Chondrocyte (in vitro differentiated cells): ENCODE measurements at regions not wholly inside any gene's neighbourhood (a gene's known extent, or its start where the extent isn't known, plus 50 kb on each side); places are given as distances from the start of the nearest gene placed in this dataset.

ENCODE experiments used
- DNase-seq: peaks from one replicate; pipeline ENCODE4 v3.0.0; 2021; ENCODE audit warnings: mixed read lengths, low spot score
- H3K27ac Mint-ChIP-seq: one replicate; pipeline ENCODE4 v1.8.0; 2021; ENCODE audit warnings: mild to moderate bottlenecking, moderate library complexity, mixed read lengths; ENCODE audit not compliant: unreplicated experiment
- H3K27me3 Mint-ChIP-seq: 2 replicates; pipeline ENCODE4 v1.8.0; 2021; ENCODE audit warnings: low read depth, mixed read lengths
- H3K36me3 Mint-ChIP-seq: 2 replicates; pipeline ENCODE4 v1.8.0; 2021; ENCODE audit warnings: low read depth, mixed read lengths
- H3K4me1 Mint-ChIP-seq: 2 replicates; pipeline ENCODE4 v1.8.0; 2021; ENCODE audit warnings: low read depth, mild to moderate bottlenecking, mixed read lengths
- H3K4me3 Mint-ChIP-seq: one replicate; pipeline ENCODE4 v1.8.0; 2021; ENCODE audit warnings: mild to moderate bottlenecking, moderate library complexity, mixed read lengths; ENCODE audit not compliant: unreplicated experiment
- H3K9me3 Mint-ChIP-seq: 2 replicates; pipeline ENCODE4 v1.8.0; 2021; ENCODE audit warnings: low read depth, mixed read lengths
- TF ChIP-seq, protein P1 (sequence below): fragments of 200-600 bp; sonication (generic); IDR thresholded peaks from 2 replicates; pipeline ENCODE4 v1.5.0; 2021; ENCODE audit warnings: antibody characterized with exemption, mild to moderate bottlenecking, moderate library complexity

DNA sequence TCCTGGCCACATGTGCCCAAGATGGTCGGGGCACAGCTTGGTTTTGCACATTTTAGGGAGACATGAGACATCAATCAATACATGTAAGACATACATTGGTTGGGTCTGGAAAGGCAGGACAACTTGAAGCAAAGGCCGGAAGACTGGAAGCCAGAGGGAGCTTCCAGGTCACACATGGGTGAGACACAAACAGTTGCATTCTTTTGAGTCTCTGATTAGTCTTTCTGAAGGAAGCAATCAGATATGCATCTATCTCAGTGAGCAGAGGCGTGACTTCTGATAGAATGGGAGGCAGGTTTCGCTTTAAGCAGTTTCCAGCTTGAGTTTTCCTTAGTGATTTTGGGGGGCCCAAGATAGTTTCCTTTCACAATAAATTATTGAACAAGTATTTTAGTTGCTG is 172.5 kb downstream of the RASEF start:
- Mint-ChIP-seq H3K9me3 (no peaks in the 10 kb centered on the region), H3K36me3 (no peaks in the 10 kb centered on the region), H3K27ac (no peak overlapping the region), H3K27me3 (no peaks in the 10 kb centered on the region), H3K4me1 (no peaks in the 10 kb centered on the region), H3K4me3 (no peak overlapping the region)
- no peak for DNase-seq
- TF ChIP-seq, protein P1, sequence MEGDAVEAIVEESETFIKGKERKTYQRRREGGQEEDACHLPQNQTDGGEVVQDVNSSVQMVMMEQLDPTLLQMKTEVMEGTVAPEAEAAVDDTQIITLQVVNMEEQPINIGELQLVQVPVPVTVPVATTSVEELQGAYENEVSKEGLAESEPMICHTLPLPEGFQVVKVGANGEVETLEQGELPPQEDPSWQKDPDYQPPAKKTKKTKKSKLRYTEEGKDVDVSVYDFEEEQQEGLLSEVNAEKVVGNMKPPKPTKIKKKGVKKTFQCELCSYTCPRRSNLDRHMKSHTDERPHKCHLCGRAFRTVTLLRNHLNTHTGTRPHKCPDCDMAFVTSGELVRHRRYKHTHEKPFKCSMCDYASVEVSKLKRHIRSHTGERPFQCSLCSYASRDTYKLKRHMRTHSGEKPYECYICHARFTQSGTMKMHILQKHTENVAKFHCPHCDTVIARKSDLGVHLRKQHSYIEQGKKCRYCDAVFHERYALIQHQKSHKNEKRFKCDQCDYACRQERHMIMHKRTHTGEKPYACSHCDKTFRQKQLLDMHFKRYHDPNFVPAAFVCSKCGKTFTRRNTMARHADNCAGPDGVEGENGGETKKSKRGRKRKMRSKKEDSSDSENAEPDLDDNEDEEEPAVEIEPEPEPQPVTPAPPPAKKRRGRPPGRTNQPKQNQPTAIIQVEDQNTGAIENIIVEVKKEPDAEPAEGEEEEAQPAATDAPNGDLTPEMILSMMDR = no peak

DNA sequence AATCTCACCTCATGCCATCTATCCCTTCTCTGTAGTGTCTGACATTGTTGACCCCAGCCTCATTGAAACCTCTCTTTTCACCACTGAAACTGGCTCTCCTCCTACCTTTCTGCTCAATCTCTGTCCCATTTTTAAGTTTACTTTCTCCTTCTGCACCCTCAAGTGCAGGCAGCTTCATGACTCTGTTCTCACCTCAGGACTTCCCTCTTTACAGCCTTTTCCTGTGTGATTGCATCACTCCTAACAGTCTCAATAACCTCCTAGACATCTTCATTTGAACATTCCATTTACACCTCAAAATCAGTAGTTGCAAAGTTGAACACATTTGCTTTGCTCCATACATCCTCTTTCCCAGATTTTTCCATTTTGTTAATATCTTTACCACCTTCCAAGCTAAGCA is 172.1 kb downstream of the RASEF start:
- Mint-ChIP-seq H3K4me1 (no peaks in the 10 kb centered on the region), H3K9me3 (no peaks in the 10 kb centered on the region), H3K27me3 (no peaks in the 10 kb centered on the region), H3K36me3 (no peaks in the 10 kb centered on the region), H3K4me3 (no peak overlapping the region), H3K27ac (no peak overlapping the region)
- TF ChIP-seq, protein P1 = no peak
- no peak for DNase-seq

DNA sequence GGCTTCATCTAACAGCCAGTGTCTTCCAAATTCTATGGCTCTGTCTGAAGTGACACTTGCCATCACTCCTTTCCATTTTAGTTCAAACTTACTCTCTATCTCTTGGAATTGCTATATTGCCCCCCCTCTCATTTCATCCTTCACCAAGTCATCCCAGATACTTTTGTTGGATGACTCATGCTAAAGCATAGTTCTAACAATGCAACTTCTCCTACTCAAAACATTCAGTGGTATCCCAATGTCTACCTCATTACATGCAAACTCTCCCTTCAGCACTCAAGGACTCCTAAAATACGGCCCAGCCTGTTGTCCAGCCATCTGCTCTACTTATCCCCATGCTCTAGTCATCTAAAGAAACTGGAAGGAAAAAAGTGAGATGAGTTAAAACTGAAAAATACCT is 171.6 kb downstream of the RASEF start:
- TF ChIP-seq, protein P1 = no peak
- peaks cover 2% of the 10 kb centered on the region for H3K9me3 Mint-ChIP-seq
- no peaks in the 10 kb centered on the region for H3K36me3 Mint-ChIP-seq
- no peaks in the 10 kb centered on the region for H3K4me1 Mint-ChIP-seq
- H3K4me3 Mint-ChIP-seq = no peak overlapping the region
- DNase-seq = no peak
- H3K27me3 Mint-ChIP-seq = no peaks in the 10 kb centered on the region
- H3K27ac Mint-ChIP-seq = no peak overlapping the region

DNA sequence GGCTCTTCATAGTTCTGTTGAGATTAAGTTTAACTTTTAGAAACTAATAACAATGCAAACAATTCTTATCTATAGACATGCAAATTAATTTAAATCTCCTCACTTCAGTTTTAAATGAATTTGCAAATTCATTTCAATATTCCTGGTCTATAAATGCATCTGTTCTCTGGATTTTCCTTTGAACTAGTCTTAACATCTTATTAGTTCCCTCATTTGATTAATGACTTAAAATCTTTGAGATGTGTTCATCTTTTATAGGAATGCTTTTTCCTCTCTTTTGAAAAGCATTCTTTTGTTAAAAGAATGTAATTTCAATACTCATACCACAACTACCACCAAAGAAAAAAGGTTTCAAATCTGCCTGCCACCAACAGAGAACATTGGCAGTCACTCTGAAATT is 169.4 kb downstream of the RASEF start:
- Mint-ChIP-seq H3K27ac (no peak overlapping the region), H3K27me3 (no peaks in the 10 kb centered on the region), H3K9me3 (peaks cover 8% of the 10 kb centered on the region), H3K36me3 (no peaks in the 10 kb centered on the region), H3K4me1 (no peaks in the 10 kb centered on the region), H3K4me3 (no peak overlapping the region)
- DNase-seq = no peak
- TF ChIP-seq, protein P1 = no peak

DNA sequence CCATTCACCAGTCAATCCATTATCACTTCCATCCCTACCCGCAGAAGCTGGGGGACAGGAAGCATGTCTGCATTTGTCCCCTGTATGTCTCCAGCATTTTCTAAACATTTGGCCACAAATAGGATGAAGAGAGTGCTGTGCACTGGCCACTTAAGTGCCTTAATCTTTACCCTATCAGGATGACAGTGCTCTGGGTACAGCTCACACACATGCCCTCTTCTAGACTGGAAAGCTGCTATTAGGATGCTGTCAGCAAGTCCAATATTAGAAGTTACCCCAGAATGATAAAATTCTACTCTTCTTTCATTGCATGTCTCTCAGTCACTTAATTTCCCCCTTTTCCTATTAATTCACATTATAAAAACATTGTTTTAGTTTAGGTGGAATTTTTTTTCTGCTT is 168.4 kb downstream of the RASEF start:
- Mint-ChIP-seq H3K27ac (no peak overlapping the region), H3K27me3 (no peaks in the 10 kb centered on the region), H3K36me3 (no peaks in the 10 kb centered on the region), H3K4me1 (no peaks in the 10 kb centered on the region), H3K9me3 (peaks cover 8% of the 10 kb centered on the region), H3K4me3 (no peak overlapping the region)
- TF ChIP-seq, protein P1 = no peak
- DNase-seq = no peak
